Dendritic cell treated with granulocyte-macrophage colony-stimulating factor and Interleukin-4, amounts not matched to agents 40 ng/mL and 50 ng/mL, for 4 days (primary cell): ENCODE measurements at regions not wholly inside any gene's neighbourhood (a gene's known extent, or its start where the extent isn't known, plus 50 kb on each side); places are given as distances from the start of the nearest gene placed in this dataset.
"Not testable (repeated sequence)": the region's sequence is repeated elsewhere in the genome, so short reads cannot be mapped to it uniquely, and the experiment has no call there.

Experiments used
- H3K27ac Mint-ChIP-seq: one replicate; pipeline ENCODE4 v1.8.0; 2022; ENCODE audit warnings: mild to moderate bottlenecking, mixed read lengths
- H3K27me3 Mint-ChIP-seq: one replicate; pipeline ENCODE4 v1.8.0; 2022; ENCODE audit warnings: mild to moderate bottlenecking, mixed read lengths
- H3K36me3 Mint-ChIP-seq: one replicate; pipeline ENCODE4 v1.8.0; 2022; ENCODE audit warnings: low read depth, mixed read lengths
- H3K4me1 Mint-ChIP-seq: one replicate; pipeline ENCODE4 v1.8.0; 2022; ENCODE audit warnings: low read depth, mixed read lengths
- H3K4me3 Mint-ChIP-seq: one replicate; pipeline ENCODE4 v1.8.0; 2022; ENCODE audit warnings: mild to moderate bottlenecking, moderate library complexity, mixed read lengths
- H3K9me3 Mint-ChIP-seq: one replicate; pipeline ENCODE4 v1.8.0; 2022; ENCODE audit warnings: mixed read lengths
- intact Hi-C: fragments of 100-400 bp; cut with micrococcal nuclease; formaldehyde crosslinking; loops from one replicate; pipeline ENCODE4 v1.15.0; 2022

DNA sequence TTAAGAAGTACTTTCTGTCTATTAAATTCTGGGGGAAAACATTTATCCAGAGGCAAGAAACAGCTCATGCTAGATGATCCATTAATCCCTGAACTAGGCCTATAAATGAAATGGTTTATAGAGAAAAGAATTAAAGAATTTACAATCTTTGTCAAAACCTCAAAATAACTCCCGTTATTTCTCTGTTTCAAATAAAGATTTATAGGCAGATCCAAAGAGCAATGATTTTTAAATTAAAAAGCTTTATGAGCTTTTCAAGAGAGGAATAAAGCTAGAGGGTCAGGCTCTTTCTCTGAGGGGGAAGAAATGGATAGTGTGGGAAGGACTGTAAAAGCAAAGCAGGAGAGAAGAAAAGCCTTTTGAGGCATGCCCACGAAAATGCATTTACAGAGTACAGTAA is 82.5 kb upstream of the OGFRL1 start:
- H3K4me1 Mint-ChIP-seq = no peaks in the 10 kb centered on the region
- H3K27me3 Mint-ChIP-seq = no peaks in the 10 kb centered on the region
- H3K36me3 Mint-ChIP-seq = no peaks in the 10 kb centered on the region
- H3K4me3 Mint-ChIP-seq = no peak overlapping the region
- intact Hi-C loops = no loop called here
- H3K9me3 Mint-ChIP-seq = peaks cover 10% of the 10 kb centered on the region
- no peak overlapping the region for H3K27ac Mint-ChIP-seq

- no peaks in the 10 kb centered on the region for H3K27me3 Mint-ChIP-seq
- peaks cover under 1% of the 10 kb centered on the region for H3K9me3 Mint-ChIP-seq
- H3K36me3 Mint-ChIP-seq = no peaks in the 10 kb centered on the region
- H3K27ac Mint-ChIP-seq = no peak overlapping the region
- H3K4me3 Mint-ChIP-seq = no peak overlapping the region
- H3K4me1 Mint-ChIP-seq = no peaks in the 10 kb centered on the region
- intact Hi-C loops = no loop called here
Measured at GRCh38 chr6:71209206-71209605, 79.4 kb upstream of the OGFRL1 start.

DNA sequence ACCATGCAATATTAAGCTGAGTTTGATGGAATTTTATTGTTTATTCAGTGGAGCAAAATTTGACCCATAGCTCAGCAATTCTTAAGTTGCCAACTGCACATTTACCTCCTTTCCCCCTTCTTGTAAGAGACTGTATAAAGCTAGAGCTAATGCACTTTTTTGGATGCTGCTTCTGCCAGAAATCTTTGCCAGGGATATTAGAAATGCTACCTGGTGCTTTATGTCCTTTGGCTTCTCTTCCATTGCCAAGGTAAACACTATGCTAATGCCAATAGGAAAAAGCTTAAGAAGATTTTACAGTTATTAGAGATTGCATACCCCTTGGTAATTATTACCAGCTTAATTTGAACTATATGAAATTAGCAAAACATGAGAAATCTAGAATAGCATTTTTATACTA is 79.0 kb upstream of the OGFRL1 start:
- no peaks in the 10 kb centered on the region for H3K27me3 Mint-ChIP-seq

GRCh38 chr6:71211799-71212198 is 76.8 kb upstream of the OGFRL1 start:
- no peaks in the 10 kb centered on the region for H3K4me1 Mint-ChIP-seq
- no peaks in the 10 kb centered on the region for H3K9me3 Mint-ChIP-seq
- H3K27me3 Mint-ChIP-seq = no peaks in the 10 kb centered on the region
- H3K4me3 Mint-ChIP-seq = no peak overlapping the region
- H3K36me3 Mint-ChIP-seq = no peaks in the 10 kb centered on the region
- intact Hi-C loops = no loop called here
- no peak overlapping the region for H3K27ac Mint-ChIP-seq

More for the DNA sequence above, 79.0 kb upstream of the OGFRL1 start:
- H3K9me3 Mint-ChIP-seq = no peaks in the 10 kb centered on the region
- intact Hi-C loops = no loop called here
- H3K4me3 Mint-ChIP-seq = no peak overlapping the region
- H3K4me1 Mint-ChIP-seq = no peaks in the 10 kb centered on the region
- no peaks in the 10 kb centered on the region for H3K36me3 Mint-ChIP-seq
- H3K27ac Mint-ChIP-seq = no peak overlapping the region

DNA sequence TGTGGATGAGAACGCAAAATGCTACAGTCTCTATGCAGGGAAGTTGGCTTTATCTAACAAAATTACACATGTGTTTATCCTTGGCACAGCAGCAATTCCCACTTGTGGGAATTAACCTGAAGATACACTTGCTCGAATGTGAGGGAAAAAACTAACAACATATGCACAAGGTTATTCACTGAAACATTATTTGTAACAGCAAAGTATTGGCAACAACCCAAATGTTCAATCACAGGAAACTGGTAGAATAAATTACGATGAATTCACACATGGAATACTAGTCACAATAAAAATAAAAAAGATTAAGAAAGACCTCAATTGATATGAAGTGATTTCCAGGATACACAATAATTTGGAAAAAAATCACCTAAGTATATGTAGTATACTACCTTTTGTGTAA is 68.1 kb upstream of the OGFRL1 start:
- Mint-ChIP-seq H3K27ac (no peak overlapping the region), H3K4me3 (no peak overlapping the region), H3K36me3 (no peaks in the 10 kb centered on the region), H3K9me3 (no peaks in the 10 kb centered on the region), H3K27me3 (no peaks in the 10 kb centered on the region), H3K4me1 (no peaks in the 10 kb centered on the region)
- intact Hi-C loops = no loop called here

DNA sequence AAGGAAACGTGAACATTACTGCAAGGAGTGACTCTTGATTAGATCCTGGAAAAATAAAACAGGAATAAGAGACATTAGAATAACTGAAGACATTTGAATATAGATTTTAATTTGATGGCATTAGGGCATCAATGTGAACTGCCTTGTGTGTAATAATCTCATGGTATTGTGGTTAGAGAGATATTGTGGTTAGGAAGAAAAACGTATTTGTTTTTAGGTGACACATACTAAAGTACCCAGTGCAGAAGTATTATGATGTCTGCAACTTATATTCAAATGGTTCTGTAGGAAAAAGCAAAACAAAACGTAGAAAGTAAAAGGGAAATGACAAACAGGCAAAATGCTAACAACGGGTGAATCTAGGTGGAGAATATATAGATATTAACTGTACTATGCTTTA is 65.9 kb upstream of the OGFRL1 start:
- H3K27ac Mint-ChIP-seq = no peak overlapping the region
- no peaks in the 10 kb centered on the region for H3K9me3 Mint-ChIP-seq
- intact Hi-C loops = no loop called here
- H3K4me3 Mint-ChIP-seq = no peak overlapping the region
- H3K27me3 Mint-ChIP-seq = no peaks in the 10 kb centered on the region
- H3K36me3 Mint-ChIP-seq = no peaks in the 10 kb centered on the region
- H3K4me1 Mint-ChIP-seq = peaks cover 1% of the 10 kb centered on the region

- H3K4me3 Mint-ChIP-seq = no peak overlapping the region
- no peaks in the 10 kb centered on the region for H3K9me3 Mint-ChIP-seq
- H3K36me3 Mint-ChIP-seq = no peaks in the 10 kb centered on the region
- intact Hi-C loops = no loop called here
- no peaks in the 10 kb centered on the region for H3K27me3 Mint-ChIP-seq
- no peak overlapping the region for H3K27ac Mint-ChIP-seq
- H3K4me1 Mint-ChIP-seq = peaks cover 12% of the 10 kb centered on the region
Measured at GRCh38 chr6:71224011-71224410, 64.6 kb upstream of the OGFRL1 start.

DNA sequence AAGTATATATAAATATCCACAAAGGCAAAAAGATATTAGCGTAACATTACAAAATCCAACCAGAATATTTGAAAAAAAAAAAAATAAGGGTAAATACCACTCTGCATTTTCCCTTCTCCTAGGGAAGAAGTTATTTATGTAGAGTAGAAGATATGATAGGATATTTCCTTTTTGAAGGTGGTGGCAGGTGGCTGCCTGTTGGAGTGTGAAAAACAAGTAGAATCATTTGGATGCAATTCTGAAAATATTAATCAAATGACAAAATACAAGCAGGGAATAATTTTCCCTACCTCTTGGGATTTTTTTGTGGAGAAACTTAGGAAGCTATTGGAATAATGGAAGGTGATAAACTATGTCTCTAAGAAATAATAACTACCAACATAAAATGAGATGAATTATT is 62.5 kb upstream of the OGFRL1 start:
- Mint-ChIP-seq H3K4me1 (peaks cover 12% of the 10 kb centered on the region), H3K36me3 (no peaks in the 10 kb centered on the region), H3K4me3 (no peak overlapping the region), H3K27ac (no peak overlapping the region), H3K27me3 (no peaks in the 10 kb centered on the region), H3K9me3 (no peaks in the 10 kb centered on the region)
- intact Hi-C loops = no loop called here

- Mint-ChIP-seq H3K36me3 (no peaks in the 10 kb centered on the region), H3K4me3 (no peak overlapping the region), H3K9me3 (no peaks in the 10 kb centered on the region), H3K4me1 (peaks cover 12% of the 10 kb centered on the region), H3K27ac (no peak overlapping the region), H3K27me3 (no peaks in the 10 kb centered on the region)
- intact Hi-C loops = no loop called here
Measured at GRCh38 chr6:71228461-71229041, 60.1 kb upstream of the OGFRL1 start.

GRCh38 chr6:71229477-71229876 is 59.1 kb upstream of the OGFRL1 start:
- H3K27ac Mint-ChIP-seq = no peak overlapping the region
- intact Hi-C loops = no loop called here
- H3K27me3 Mint-ChIP-seq = no peaks in the 10 kb centered on the region
- H3K4me3 Mint-ChIP-seq = no peak overlapping the region
- H3K36me3 Mint-ChIP-seq = no peaks in the 10 kb centered on the region
- peaks cover 12% of the 10 kb centered on the region for H3K4me1 Mint-ChIP-seq
- H3K9me3 Mint-ChIP-seq = no peaks in the 10 kb centered on the region

GRCh38 chr6:71232890-71233289 is 55.7 kb upstream of the OGFRL1 start:
- H3K27ac Mint-ChIP-seq, H3K27me3 Mint-ChIP-seq, H3K9me3 Mint-ChIP-seq, H3K36me3 Mint-ChIP-seq, intact Hi-C loops, H3K4me3 Mint-ChIP-seq: not testable (repeated sequence)
- H3K4me1 Mint-ChIP-seq = peaks cover 14% of the 10 kb centered on the region

- Mint-ChIP-seq H3K4me3 (no peak overlapping the region), H3K9me3 (no peaks in the 10 kb centered on the region), H3K27me3 (no peaks in the 10 kb centered on the region), H3K36me3 (no peaks in the 10 kb centered on the region), H3K27ac (no peak overlapping the region), H3K4me1 (peaks cover 5% of the 10 kb centered on the region)
- intact Hi-C loops = no loop called here
Measured at GRCh38 chr6:71236926-71237434, 51.6 kb upstream of the OGFRL1 start.

- no peak overlapping the region for H3K27ac Mint-ChIP-seq
- no peaks in the 10 kb centered on the region for H3K36me3 Mint-ChIP-seq
- H3K27me3 Mint-ChIP-seq = no peaks in the 10 kb centered on the region
- peaks cover 5% of the 10 kb centered on the region for H3K4me1 Mint-ChIP-seq
- no peaks in the 10 kb centered on the region for H3K9me3 Mint-ChIP-seq
- intact Hi-C loops = no loop called here
- no peak overlapping the region for H3K4me3 Mint-ChIP-seq
Measured at GRCh38 chr6:71238351-71238750, 50.3 kb upstream of the OGFRL1 start.
